AG20443 (cell line): ENCODE measurements at regions not wholly inside any gene's neighbourhood (a gene's known extent, or its start where the extent isn't known, plus 50 kb on each side); places are given as distances from the start of the nearest gene placed in this dataset.

Source experiments
- DNase-seq: peaks from one replicate; pipeline ENCODE4 v3.0.0; 2012; ENCODE audit warnings: low spot score, mixed read lengths

DNA sequence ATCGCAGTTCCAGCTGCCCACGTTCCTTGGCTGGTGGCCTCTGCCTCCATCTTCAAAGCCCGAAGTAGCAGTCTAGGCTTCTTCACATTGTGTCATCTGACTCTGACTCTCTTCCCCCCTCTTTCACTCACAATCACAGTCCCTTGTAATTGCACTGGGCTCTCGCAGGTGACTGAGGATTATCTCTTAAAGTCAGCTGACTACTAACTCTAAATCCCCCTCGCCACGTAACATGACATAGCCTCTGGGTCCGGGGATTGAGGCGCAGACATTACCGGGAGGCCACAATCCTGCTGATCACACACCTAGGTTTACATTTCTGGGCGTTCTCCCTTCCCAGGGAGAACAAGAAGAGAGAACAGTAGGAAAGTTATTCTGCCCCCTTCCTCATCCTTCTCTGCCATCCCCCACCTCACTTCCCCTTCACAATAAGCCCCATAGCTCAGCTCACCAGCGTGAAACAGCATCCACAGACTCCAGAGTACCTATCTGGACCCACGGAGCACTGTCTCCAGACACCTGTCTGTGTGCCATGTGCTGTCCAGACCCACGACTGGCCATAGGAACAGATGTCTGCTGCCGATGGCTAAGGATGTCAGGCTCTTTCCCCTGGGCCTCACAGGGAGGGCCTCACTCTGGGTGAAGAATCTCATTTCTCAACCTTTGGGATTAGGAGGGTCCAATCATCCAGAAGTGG is 64.3 kb upstream of the FZD7 start:
- DNase-seq, result no peak

DNA sequence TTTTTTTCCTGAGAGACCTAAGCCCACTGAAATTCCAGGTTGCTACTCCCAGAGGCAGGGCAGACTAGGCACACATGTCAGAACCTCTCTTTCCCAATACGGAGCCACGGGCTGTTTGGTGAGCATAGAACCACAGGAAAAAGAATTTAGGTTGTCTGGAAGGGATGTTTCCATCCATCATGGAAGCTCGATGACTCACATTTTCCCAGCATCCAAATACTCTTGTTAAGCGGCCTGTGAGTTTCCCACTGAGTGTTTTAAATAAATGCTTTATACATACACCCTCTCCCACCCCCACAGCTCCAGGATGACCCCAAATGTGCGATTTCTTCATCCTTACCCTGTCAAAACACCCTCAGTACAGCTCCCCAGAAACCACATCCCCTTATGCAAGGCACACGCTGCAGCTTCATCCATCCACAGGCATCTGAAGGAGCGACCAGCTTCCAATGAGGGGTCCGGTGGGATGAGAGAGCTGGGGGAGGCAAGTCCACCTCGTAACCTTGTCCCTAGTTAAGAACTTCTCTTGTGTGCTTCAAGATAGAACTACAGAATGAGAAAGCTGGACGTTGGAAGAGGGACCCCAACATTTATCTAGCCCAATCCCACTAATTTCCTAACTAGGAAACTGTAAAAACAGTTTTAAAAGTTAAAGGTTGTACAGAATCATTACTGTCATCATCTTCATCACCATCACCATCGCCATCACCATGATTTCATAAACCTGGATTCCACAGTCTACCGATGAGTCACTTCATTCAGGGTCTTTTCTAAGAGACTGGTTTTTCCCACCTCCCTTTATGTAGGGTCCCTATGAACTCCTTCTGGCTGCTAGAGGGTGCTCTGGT is 63.5 kb upstream of the FZD7 start:
- no peak for DNase-seq

DNA sequence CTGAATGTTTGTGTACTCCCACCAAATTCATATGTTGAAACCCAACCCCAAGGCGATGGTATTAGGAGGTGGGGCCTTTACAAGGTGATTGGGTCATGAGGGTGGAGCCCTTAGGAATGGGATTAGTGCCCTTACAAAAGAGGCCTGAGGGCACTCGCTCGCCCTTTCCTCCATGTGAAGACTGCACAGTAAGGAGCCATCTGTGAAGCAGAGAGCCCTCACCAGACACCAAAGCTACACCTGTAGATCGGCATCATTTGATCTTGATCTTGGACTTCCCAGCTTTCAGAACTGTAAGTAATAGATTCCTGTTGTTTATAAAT is 62.9 kb upstream of the FZD7 start:
- DNase-seq, result no peak

DNA sequence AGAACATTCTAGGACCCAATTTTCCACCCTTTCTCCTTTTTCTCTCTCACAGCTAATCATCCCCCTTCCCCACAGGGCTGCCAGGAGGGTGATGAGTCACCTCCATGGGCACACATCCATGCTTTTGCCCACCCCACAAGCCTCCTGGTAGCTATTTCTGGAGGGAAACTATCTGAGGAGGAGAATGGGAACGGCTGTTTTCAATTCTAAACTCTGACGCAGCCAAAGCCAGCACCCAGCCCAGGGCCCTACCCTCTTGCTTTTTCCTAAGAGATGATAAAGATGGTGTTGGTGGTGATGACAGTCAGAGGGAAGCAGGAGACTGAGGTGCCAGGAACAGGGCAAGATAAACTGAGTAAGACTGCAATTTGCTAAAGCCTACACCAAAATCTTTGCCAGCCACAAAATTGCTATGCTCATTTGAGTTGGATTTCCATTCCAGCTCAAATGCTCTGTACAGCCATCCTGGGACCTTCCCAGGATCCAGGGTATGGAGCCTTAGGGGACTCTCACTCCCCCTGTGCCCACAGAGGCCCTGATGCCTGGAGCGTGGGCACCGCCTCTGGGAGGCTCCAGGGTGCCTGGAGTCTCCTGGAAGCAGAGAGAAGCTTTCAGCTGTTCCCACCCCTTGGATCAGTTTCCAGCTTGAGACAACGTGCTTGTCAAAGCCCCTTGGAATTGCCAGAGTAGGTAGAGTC is 62.0 kb upstream of the FZD7 start:
- DNase-seq, result peak; percentile 56

DNA sequence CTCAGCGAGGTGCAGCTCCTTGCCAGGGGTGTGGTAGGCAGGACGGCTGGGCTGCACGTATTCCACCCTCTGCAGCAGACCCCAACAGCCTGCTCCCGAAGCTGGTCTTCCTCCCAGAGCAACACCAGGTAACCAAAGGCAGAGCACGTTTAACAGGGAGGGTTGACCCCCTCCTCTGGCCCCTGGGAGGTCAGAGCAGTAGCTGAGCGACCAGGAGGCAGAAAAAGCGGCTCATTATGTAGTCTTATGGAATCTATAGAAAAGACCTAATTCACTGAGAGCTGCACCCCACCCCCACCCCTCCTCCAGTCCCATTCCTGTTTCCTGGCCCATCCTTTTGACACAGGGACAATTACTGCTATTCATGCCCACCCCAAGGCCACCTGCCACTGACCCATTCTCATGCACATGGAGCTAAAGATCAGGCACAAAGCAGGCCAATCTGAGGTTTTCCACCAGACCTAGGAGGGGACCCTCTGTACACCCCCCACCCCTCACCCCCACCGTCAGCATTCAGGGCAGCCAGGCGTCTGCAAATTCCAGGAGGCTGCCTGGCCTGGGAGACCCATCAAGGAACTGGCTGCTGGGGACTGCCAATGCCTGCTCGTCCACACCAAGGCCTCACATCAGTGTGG is 60.9 kb upstream of the FZD7 start:
- DNase-seq, result no peak

DNA sequence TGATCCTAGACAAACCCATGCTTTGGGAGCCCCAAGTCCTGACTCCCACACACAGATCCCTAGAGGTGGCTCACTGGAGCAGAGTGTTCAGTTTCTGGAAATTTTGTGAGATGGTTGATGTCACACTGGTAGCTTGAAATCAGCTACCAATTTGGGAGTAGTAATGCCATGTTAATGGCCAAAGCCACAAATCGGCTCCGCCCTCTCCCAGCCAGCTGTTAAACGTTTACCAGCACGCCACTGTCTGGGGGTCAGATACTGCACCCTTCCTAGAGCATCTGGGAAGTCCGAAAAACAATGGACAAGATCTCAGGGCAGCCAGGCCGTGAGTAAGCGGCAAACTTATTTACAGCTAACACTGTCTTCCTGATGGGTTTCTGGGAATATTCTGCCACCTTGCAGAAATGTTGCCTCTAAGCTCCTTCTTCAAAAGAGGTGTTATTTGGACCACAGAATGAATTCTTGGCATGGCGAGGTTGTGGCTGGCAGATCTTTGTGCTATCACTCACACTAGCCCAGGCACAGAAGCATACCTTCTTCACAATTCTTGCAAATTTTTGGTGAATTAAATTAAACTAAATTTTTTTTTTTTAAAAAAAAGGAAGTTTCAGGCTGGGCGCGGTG is 60.2 kb upstream of the FZD7 start:
- DNase-seq, result peak; percentile 41

DNA sequence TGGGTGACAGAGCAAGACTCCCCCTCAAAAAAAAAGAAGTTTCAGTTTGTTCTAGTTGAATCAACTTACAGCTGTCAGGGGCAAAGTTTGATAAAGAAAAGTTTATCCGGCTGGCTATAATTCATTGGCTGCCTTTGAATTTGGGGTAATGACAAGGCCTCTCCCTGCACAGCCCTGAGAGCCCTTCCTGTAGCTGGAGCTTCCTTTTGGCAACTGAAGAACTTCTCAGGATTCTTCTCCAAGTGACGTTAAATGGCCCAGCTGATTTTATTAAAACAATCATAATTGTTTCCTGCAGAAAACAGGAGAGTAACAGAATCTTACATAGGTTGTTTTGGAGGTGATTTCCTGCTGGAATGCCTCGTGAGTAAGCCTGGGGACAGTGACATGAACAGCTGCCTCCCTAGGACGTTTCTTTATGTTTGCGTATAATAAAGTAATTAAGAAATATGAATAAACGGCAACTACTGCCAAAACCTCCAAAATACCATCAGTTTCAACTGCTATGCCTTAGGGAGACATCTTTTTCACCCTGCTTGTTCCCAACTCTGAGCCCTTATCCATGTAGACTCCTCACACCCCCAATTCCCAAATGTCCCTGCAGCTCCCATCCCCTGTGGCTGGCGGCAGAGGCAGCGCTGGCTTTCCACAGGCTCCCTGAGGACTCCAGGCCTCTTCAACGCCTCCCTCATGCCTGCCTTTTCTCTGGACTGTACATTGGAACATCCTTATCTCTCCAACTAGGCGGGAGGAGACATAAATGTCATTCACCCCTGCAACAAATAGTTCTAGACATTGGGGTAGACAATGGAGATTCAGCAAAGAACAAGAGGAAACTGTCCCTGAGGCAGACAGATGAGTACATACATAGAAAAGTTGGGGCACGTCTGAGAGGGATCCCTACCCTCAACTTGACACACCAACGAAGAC is 59.2 kb upstream of the FZD7 start:
- DNase-seq, result no peak

DNA sequence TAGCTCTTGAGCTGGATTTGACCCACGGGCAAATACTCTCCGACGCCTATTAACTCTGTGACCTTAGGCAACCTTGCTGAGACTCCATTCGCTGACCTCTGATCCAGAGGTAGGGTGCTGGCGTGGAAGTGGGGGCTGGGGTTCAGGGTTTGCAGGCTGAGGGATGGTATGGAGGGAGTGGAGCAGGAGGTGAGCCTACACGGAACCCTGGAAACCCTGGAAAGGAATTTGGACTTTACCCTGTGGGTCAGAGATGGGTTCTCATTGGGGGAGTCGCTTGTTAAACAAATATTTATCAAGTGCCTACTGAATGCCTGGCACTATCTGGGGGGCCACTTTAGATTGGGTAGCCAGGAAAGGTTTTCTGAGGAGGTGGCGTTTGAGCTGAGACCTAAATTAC is 58.2 kb upstream of the FZD7 start:
- DNase-seq, result no peak

DNA sequence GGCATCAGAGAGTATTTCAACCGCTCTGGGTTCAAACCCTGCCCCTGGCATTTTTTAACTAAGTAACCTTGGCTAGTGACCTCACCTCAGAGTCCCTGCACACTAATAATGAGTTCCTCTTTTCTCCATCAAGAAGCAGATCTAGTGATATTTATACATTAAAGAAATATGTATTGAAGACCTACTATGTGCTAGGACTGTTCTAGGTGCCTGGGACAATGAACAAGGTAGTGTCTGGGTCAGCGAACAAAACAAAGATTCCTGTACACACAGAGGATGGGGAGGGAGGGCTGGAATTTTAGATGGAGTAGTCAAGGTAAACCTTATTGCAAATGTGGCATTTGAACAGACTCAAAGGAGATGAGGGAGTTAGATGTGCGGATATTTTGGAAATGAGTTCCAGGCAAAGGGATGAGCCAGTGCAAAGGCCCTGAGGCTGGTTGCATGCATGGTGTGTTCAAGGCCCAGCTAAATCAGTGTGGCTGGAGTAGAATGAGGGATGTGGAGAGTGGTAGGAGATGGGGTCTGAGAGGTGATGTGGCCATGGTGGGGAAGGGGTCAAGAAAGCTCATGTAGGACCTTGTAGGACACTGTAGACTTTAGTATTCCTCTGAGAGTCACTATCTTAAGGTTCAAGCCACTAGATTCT is 57.6 kb upstream of the FZD7 start:
- DNase-seq, result no peak

DNA sequence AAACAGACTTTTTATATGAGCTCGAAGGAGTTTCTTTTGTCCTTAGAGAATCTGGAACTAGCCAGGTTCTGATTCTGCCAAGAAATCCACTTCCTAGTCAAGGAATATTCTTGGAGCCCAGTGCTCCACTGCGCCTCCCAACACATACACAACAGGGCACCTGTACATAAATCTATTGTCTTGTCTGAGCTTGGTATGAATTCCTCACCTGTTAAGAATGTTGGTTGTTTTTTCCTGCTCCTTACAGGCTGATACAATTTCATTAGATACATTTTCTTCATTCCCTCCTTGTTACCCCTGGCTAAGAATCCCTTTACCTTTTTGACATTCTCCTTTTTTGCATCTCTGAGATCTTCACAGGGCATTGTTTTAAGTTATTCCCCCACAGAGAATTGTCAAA is 56.0 kb upstream of the FZD7 start:
- no peak for DNase-seq

DNA sequence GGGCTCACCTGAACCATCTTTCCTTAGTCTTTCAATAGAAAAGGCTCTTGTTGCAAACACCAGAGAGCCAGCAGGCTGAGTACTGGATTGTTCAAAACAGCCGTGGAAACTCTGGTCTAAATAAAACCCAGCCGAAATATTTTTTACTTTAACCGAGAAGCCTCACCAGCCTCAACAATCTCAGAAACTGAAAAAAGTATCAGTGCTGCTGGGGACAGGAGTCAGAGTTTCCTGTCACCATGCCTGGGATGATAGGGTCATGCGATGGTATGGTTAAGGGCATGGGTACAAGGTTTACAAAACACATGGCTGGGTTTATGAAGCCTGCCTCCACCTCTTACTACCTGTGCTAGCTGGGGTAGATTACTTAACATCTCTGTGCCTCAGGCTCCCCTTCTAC is 55.3 kb upstream of the FZD7 start:
- no peak for DNase-seq

DNA sequence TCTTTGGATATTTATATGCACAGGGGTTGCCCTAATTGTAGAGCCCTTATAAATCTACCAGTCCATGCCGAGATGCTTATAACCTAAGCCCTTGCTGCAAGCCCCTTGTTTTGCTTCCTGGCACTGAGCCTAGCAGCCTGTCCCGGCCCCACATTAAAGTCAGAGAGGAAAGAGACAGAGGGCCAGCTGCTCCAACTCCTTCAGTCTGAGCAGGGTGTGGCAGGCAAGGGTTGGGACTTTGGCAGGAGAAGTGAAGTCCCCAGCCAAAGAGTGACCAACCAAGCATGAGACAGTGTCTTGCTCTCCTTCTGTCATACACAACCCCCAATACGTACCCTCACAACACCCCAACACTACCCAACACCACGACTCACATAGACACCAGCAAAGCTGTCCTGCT is 54.7 kb upstream of the FZD7 start:
- peak; percentile 38 for DNase-seq

DNA sequence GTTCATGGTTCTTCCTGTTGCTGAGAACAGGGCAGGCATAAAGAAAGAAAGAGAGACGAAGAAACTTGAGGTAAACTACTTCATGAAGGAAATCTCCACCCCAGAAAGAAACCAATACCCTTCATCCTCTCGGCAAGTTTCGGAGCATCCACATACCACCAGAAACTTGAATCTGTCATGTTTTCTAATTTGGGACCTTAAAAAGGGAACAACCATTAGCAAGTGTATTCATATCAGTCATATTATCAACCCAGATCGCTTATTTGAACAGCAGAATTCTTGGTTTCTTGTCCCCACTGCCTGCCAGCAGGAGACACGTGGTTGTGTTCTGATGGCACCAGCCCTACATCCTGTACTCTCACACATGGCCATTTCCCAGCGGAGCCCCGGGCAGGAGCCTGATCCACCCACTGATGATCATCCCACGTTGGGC is 53.2 kb upstream of the FZD7 start:
- DNase-seq, result no peak

DNA sequence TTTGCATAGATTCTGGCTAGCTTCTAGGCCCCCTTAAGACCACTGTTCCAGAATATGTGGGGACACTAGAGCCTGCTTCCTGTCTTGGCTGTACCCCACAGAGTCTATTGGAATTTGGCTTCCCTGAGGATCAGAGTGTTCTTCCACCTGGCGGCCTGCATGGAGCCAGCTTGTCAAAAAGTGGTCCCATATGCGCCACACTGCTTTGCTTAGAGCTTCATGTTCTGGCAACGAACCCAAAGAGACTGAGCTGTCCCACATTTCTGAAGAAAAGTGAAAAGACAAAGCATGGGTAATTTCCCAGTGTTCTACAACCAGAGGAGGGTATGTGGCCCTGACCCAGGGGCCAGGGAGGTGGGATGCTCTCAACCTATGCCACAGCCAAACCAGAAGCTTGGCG is 52.7 kb upstream of the FZD7 start:
- no peak for DNase-seq

DNA sequence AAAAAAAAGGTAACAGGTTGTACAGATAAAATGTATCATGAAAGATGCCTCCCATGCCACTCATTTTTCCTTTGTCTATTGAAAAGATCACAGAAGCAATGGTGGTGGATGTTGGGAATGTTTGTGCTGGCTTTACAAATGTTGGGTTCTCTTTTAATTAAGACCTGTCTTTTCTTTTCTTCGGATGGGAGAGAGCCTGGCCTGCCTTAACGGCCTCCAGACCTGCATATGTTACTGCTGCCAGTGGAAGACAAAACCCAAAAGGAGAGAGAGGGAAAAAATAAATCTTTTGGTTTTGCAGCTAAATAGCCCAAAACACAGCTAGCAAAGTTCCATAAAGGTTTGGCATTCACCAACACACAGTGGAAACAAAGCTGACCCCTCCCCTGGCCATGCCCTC is 50.5 kb upstream of the FZD7 start:
- no peak for DNase-seq

DNA sequence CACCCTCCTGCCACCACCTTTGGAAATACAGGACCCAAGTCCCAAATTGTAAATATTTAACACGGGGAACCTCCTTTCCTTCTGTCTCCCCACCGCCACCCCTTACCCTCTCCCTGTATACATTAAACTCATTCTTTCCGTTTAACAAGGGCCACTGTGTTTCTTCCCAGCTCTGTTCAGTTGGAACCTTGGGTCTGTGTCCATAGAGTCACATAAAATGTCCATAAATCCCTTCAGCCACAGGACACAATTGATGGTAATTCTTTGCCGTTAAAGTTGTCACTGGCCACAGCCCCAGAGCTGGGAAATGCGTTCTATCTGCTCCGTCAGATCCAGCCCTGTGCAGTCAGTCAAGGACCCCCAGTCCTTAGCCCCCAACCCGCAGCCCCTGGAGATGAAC is 49.9 kb upstream of the FZD7 start:
- no peak for DNase-seq
